ENCODE measurements at regions not wholly inside any gene's neighbourhood (a gene's known extent, or its start where the extent isn't known, plus 50 kb on each side); places are given as distances from the start of the nearest gene placed in this dataset.

GRCh38 chr2:146894514-146894913 lies 950.3 kb upstream of the ACVR2A start:
- TF ChIP-seq CTCF (IDR thresholded peaks at IDR 0.05) (no peak), POLR2A (IDR thresholded peaks at IDR 0.05) (no peak), POLR2AphosphoS5 (IDR thresholded peaks at IDR 0.05) (no peak)
